Gastrocnemius medialis (tissue), 4 donors: ENCODE measurements at regions not wholly inside any gene's neighbourhood (a gene's known extent, or its start where the extent isn't known, plus 50 kb on each side); places are given as distances from the start of the nearest gene placed in this dataset.

ENCODE experiments used
- ATAC-seq, 2 donors: fragments of 150-250 bp; one replicate each; pipeline ENCODE4 v1.9.1; 2016
- DNase-seq, 2 donors: peaks; one replicate each; pipeline ENCODE4 v3.0.0-alpha.2; 2019
- H3K27ac ChIP-seq, 4 donors: fragments of 200-600 bp; sonication (generic); 1 replicate in 1 of 4; 2 replicates in 3 of 4; pipeline ENCODE4 v1.5.1; 2016 to 2018; ENCODE audit warnings: mild to moderate bottlenecking in 2 of 4, moderate library complexity in 1 of 4
- H3K27me3 ChIP-seq, 3 donors: fragments of 200-600 bp; sonication (generic) in 2 of 3; 1 replicate in 1 of 3; 2 replicates in 2 of 3; pipeline versions ENCODE4 v1.5.1 to v1.6.0; 2016 to 2019; ENCODE audit warnings: mild to moderate bottlenecking in 1 of 3, moderate library complexity in 1 of 3
- H3K36me3 ChIP-seq, 2 donors: fragments of 200-600 bp; sonication (generic) in 1 of 2; one replicate each; pipeline ENCODE4 v1.5.1; 2017 to 2018
- H3K4me1 ChIP-seq, 2 donors: fragments of 200-600 bp; sonication (generic) in 1 of 2; one replicate each; pipeline ENCODE4 v1.5.1; 2016 to 2017; ENCODE audit warnings: mild to moderate bottlenecking in 2 of 2
- H3K4me3 ChIP-seq, 4 donors: fragments of 200-600 bp; sonication (generic) in 3 of 4; 1 replicate in 1 of 4; 2 replicates in 3 of 4; pipeline ENCODE4 v1.5.1; 2016 to 2019; ENCODE audit warnings: mild to moderate bottlenecking in 2 of 4
- H3K9me3 ChIP-seq, 3 donors: fragments of 200-600 bp; sonication (generic) in 2 of 3; 1 replicate in 1 of 3; 2 replicates in 2 of 3; pipeline ENCODE4 v1.5.1; 2016 to 2019
- POLR2A ChIP-seq, 2 donors: fragments of 450-650 bp; IDR thresholded peaks; one replicate each; pipeline ENCODE4 v1.6.1; 2017; ENCODE audit warnings: antibody characterized with exemption in 2 of 2, mild to moderate bottlenecking in 2 of 2, moderate library complexity in 2 of 2
- in situ Hi-C, 4 donors: fragments of 200-750 bp; cut with MboI; loops; one replicate each; pipeline versions ENCODE4 v1.15.0 to v1.8.0; 2017; ENCODE audit warnings: low sequenced_read_pairs in 4 of 4
- intact Hi-C: fragments of 100-400 bp; cut with DNase I; formaldehyde crosslinking; loops from one replicate; pipeline ENCODE4 v1.15.1; 2023; ENCODE audit warnings: low total_unique reads
- TF ChIP-seq, protein P1 (sequence below), 5 experiments: fragments of 450-650 bp in 3 of 5; fragments of 200-600 bp in 2 of 5; sonication (generic) in 2 of 5; IDR thresholded peaks in 4 of 5; conservative IDR thresholded peaks in 1 of 5; 1 replicate in 4 of 5; 2 replicates in 1 of 5; pipeline ENCODE4 v1.5.1; 2016 to 2019; ENCODE audit warnings: antibody characterized with exemption in 5 of 5, mild to moderate bottlenecking in 3 of 5, moderate library complexity in 3 of 5

DNA sequence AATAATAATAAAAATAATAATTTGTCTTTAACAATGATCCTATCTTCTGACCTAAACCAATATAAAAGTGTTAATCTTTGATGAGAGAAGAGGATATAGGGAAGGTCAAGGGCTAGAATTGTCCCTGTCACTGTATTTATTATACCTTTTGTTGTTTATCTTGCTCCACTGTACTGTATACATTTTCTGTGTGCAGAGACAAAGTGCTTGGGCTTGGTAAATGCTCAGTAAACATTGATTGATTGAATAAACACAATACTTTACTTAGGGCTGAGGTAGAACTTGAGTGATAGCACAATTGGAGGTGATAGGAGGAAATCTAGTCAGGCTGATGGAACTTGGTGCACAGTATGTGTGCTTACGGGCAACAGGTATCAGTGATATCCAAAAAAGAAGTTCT is 161.2 kb downstream of the ARRDC3 start:
- H3K27me3 ChIP-seq: no peaks in the 10 kb centered on the region
- in situ Hi-C loops: loop anchor here in 3 of 4 donors (5.0 to 10.0 kb wide), 2 partner anchors 163 to 165 kb away; partner anchors contain the start of gene ARRDC3 (in 2 of the 3)
- H3K36me3 ChIP-seq: no peaks in the 10 kb centered on the region
- H3K9me3 ChIP-seq: no peaks in the 10 kb centered on the region
- DNase-seq: no peak
- H3K27ac ChIP-seq: no peak overlapping the region
- TF ChIP-seq POLR2A (IDR thresholded peaks at IDR 0.05): no peak
- TF ChIP-seq, protein P1, sequence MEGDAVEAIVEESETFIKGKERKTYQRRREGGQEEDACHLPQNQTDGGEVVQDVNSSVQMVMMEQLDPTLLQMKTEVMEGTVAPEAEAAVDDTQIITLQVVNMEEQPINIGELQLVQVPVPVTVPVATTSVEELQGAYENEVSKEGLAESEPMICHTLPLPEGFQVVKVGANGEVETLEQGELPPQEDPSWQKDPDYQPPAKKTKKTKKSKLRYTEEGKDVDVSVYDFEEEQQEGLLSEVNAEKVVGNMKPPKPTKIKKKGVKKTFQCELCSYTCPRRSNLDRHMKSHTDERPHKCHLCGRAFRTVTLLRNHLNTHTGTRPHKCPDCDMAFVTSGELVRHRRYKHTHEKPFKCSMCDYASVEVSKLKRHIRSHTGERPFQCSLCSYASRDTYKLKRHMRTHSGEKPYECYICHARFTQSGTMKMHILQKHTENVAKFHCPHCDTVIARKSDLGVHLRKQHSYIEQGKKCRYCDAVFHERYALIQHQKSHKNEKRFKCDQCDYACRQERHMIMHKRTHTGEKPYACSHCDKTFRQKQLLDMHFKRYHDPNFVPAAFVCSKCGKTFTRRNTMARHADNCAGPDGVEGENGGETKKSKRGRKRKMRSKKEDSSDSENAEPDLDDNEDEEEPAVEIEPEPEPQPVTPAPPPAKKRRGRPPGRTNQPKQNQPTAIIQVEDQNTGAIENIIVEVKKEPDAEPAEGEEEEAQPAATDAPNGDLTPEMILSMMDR (IDR thresholded peaks at IDR 0.05 in 4 of 5, conservative IDR thresholded peaks at IDR 0.05 in 1 of 5): no peak
- H3K4me3 ChIP-seq: no peak overlapping the region
- no peaks in the 10 kb centered on the region for H3K4me1 ChIP-seq
- intact Hi-C loops: no loop called here
- ATAC-seq: no peak

DNA sequence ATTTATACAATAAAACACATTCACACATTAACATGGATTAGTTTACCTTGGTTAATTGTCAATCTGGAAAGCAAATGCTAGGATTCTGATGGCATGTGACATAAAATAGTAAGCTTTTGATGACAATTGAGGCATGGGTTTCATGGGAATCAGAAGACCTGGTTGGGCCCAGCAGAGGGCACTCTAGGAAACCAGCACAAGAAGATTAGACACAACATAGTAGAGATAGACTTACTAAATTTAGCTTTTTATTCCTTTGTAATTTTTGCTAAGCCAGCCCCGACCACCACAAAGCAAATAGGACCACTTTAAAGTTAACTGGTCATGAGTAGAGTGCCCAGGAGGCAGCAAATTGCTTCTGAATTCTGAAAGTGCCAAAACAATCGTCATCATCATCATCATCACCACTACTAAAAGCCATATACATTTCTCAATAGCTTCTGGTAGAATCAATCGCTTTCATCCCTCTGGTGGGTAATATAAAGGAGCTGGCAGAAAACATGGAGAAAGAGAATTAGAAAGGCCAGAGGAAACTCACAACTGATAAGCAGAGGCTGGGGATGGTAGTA is 163.2 kb downstream of the ARRDC3 start:
- in situ Hi-C loops: loop anchor here in 3 of 4 donors (5.0 to 10.0 kb wide), 3 partner anchors 115 to 167 kb away; partner anchors contain the start of gene ARRDC3 (in 2 of the 3)
- Histone ChIP-seq H3K36me3 (no peaks in the 10 kb centered on the region), H3K27ac (no peak overlapping the region), H3K4me1 (no peaks in the 10 kb centered on the region), H3K4me3 (no peak overlapping the region), H3K9me3 (no peaks in the 10 kb centered on the region), H3K27me3 (no peaks in the 10 kb centered on the region)
- no peak for ATAC-seq
- intact Hi-C loops: loop anchor here (5.0 kb wide), 1 partner anchor 92 kb away; no protein-coding TSS in a partner anchor
- no peak for DNase-seq
- no peak for TF ChIP-seq POLR2A (IDR thresholded peaks at IDR 0.05)
- TF ChIP-seq, protein P1 (IDR thresholded peaks at IDR 0.05 in 4 of 5, conservative IDR thresholded peaks at IDR 0.05 in 1 of 5): peak in 2 of 5 experiments; percentile 24 to 43

DNA sequence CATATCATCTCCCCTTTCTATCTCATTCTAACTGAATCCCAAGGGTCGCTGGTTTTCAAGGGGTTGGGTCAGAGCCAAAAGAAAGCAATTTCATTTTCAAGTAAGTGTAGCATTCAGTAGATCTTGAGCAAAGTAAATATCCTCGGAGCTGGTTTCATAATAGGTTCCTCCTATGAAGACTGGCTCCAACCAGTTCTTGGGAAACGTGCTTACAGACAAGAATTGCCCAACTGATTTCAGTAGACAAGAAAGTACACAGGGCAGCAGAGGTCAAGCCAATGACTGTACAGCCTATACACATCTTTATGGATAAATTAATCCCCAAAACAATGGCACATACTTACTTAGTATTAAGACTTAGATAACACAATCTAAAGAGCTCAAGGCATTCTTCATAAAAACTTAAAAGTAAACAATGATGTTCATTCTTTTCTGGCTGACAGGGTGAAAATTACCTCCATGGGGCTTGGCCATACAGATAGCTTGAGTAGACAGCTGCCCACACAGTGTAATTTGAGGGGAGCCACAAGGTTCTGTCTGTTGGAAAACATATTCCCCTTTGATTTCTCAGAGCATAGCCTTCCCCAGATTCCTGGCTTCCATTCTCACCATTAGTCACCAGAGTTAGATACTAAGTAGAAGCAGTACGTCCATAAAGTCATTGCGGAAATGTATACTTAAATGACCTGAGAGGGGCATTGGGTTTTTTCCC is 163.9 kb downstream of the ARRDC3 start:
- no peaks in the 10 kb centered on the region for H3K36me3 ChIP-seq
- H3K27ac ChIP-seq: peak overlapping the region in 1 of 4 donors; percentile 34
- H3K27me3 ChIP-seq: no peaks in the 10 kb centered on the region
- in situ Hi-C loops: loop anchor here in 1 of 4 donors (10.0 kb wide), 1 partner anchor 114 kb away; no protein-coding TSS in a partner anchor
- DNase-seq: peak; percentile 34 to 53
- no peaks in the 10 kb centered on the region for H3K9me3 ChIP-seq
- ATAC-seq: peak; percentile 85 to 95
- no peak overlapping the region for H3K4me3 ChIP-seq
- intact Hi-C loops: loop anchor here (5.0 kb wide), 1 partner anchor 93 kb away; no protein-coding TSS in a partner anchor
- no peak for TF ChIP-seq POLR2A (IDR thresholded peaks at IDR 0.05)
- TF ChIP-seq, protein P1 (IDR thresholded peaks at IDR 0.05 in 4 of 5, conservative IDR thresholded peaks at IDR 0.05 in 1 of 5): no peak
- no peaks in the 10 kb centered on the region for H3K4me1 ChIP-seq

DNA sequence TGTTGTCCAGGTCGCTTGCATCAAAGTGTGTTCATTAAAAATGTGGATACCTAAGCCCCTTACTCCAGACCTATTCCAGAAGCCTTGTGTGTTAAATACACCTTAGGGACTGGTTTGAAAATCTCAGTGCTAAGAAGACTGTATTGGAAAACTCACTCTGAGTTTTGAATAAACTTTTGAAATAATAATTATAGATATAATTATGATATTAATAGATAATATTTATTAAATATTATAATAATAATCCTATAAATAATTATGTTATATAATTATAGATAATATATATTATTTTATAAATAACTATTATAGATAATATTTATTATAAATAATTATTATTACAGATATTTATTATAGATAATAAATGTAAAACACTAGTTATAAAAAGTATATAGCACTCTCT is 165.3 kb downstream of the ARRDC3 start:
- intact Hi-C loops (loop anchor here (5.0 kb wide), 1 partner anchor 94 kb away; no protein-coding TSS in a partner anchor), in situ Hi-C loops (loop anchor here in 1 of 4 donors (10.0 kb wide), 1 partner anchor 113 kb away; no protein-coding TSS in a partner anchor)
- TF ChIP-seq, protein P1 (IDR thresholded peaks at IDR 0.05 in 4 of 5, conservative IDR thresholded peaks at IDR 0.05 in 1 of 5): no peak
- TF ChIP-seq POLR2A (IDR thresholded peaks at IDR 0.05): no peak

More for the DNA sequence above, 165.3 kb downstream of the ARRDC3 start:
- Histone ChIP-seq H3K4me3 (no peak overlapping the region), H3K9me3 (no peaks in the 10 kb centered on the region), H3K27ac (no peak overlapping the region), H3K36me3 (no peaks in the 10 kb centered on the region), H3K4me1 (peaks cover 0 to under 1% of the 10 kb centered on the region in 2 donors), H3K27me3 (no peaks in the 10 kb centered on the region)
- ATAC-seq (no peak), DNase-seq (no peak)
